ENCODE measurements at regions not wholly inside any gene's neighbourhood (a gene's known extent, or its start where the extent isn't known, plus 50 kb on each side); places are given as distances from the start of the nearest gene placed in this dataset.

DNA sequence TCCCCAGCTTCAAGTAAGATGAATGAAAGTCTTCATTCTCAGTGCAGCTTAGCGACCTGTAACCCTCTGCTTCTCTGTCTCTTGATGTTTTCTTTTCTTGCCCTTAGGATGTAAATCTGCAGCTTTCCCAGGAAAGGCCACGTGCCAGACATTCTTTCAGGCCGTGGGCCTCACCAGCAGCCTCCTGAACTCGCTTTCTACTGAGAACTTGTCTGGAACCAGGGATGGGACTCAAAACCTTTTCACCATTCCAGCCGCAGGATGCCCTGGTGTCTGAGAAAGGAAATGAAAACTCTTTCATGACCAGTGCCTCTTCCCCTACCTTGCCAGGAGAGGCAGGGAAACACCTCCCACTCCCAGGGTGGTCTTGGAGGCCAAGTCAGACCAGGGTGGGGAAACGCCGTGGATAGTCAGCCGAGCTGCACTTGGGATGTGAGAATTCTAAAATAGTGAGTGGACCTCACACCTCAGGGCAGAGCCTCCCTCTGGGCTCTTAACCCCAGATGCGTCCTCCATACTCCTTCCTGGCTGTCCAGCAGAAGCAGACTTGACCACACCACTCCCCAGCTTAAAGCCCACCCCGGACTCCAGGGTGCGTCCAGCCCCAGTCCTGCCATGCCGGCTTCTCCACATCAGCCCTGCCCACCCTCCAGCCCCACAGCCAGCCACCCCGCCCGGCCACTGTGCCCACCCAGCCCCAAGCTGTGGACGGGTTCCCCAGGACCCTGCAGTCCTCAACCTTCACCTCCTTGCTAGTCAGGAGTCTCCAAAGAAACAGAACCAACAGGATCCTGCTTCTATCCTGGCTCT is 115.5 kb downstream of the TWIST2 start:
- Histone ChIP-seq H3K36me3 (ENCODE audit: control insufficient read depth in 1 of 2, insufficient read depth in 2 of 2, low read length in 2 of 2) (no peaks in the 10 kb centered on the region), H3K27me3 (ENCODE audit: low read depth, low read length) (no peaks in the 10 kb centered on the region), H3K27ac (ENCODE audit: low read length) (no peak overlapping the region), H3K4me3 (ENCODE audit: low read depth in 1 of 2, low read length in 2 of 2) (no peak overlapping the region), H3K4me1 (ENCODE audit: control insufficient read depth in 1 of 2, insufficient read depth in 2 of 2, low read length in 2 of 2) (no peaks in the 10 kb centered on the region), H3K9me3 (ENCODE audit: control insufficient read depth in 1 of 2, low read length in 2 of 2) (peaks cover 0 to 2% of the 10 kb centered on the region in 2 donors)

DNA sequence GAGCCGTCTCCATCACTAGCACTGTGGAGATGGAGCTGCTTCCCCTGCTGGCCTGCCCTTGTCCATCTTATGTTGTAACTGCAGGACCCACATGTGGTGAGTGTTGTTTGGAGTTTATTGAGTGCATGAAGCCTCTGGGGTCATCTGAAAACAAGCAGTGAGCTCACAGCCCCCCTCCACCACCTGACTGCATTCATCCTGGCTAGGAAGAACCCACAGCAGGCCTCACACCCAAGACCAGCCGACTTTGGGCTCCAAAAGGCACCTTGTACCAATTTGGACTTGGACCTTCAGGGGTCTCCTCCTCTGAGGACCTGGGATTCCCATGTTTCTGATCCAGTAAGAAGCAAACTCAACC is 116.1 kb downstream of the TWIST2 start:
- Histone ChIP-seq H3K4me1 (ENCODE audit: control insufficient read depth in 1 of 2, insufficient read depth in 2 of 2, low read length in 2 of 2) (no peaks in the 10 kb centered on the region), H3K27me3 (ENCODE audit: low read depth, low read length) (no peaks in the 10 kb centered on the region), H3K9me3 (ENCODE audit: control insufficient read depth in 1 of 2, low read length in 2 of 2) (peaks cover 0 to 2% of the 10 kb centered on the region in 2 donors), H3K4me3 (ENCODE audit: low read depth in 1 of 2, low read length in 2 of 2) (no peak overlapping the region), H3K27ac (ENCODE audit: low read length) (no peak overlapping the region), H3K36me3 (ENCODE audit: control insufficient read depth in 1 of 2, insufficient read depth in 2 of 2, low read length in 2 of 2) (no peaks in the 10 kb centered on the region)

DNA sequence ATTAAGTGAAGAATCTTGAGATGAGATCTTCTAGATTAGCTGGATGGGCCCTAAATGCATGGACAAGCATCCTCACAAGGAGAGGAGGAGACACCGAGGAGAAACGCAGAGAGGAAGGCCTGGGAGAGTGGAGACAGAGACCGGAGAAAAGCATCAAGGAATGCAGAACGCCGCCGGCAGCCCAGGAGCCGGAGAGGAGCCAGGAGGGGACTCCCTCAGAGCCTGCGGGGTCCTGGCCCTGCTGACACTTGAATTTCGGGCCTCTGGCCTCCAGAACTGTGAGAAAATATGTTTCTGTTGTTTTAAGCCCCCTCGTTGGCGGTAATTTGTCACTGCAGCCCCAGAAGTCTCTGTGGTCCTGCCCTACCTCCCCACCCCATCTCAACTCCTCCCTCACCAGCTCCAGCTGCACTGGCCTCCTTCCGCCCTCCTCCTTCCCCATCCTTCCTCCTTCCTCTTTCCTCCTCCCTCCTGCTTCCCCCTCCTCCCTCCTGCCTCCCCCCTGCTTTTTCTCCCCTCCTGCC is 116.7 kb downstream of the TWIST2 start:
- no peak overlapping the region for H3K4me3 ChIP-seq (ENCODE audit: low read depth in 1 of 2, low read length in 2 of 2)
- no peaks in the 10 kb centered on the region for H3K4me1 ChIP-seq (ENCODE audit: control insufficient read depth in 1 of 2, insufficient read depth in 2 of 2, low read length in 2 of 2)
- H3K9me3 ChIP-seq (ENCODE audit: control insufficient read depth in 1 of 2, low read length in 2 of 2), result peaks cover 0 to 2% of the 10 kb centered on the region in 2 donors
- no peak overlapping the region for H3K27ac ChIP-seq (ENCODE audit: low read length)
- H3K27me3 ChIP-seq (ENCODE audit: low read depth, low read length), result no peaks in the 10 kb centered on the region
- H3K36me3 ChIP-seq (ENCODE audit: control insufficient read depth in 1 of 2, insufficient read depth in 2 of 2, low read length in 2 of 2), result no peaks in the 10 kb centered on the region

DNA sequence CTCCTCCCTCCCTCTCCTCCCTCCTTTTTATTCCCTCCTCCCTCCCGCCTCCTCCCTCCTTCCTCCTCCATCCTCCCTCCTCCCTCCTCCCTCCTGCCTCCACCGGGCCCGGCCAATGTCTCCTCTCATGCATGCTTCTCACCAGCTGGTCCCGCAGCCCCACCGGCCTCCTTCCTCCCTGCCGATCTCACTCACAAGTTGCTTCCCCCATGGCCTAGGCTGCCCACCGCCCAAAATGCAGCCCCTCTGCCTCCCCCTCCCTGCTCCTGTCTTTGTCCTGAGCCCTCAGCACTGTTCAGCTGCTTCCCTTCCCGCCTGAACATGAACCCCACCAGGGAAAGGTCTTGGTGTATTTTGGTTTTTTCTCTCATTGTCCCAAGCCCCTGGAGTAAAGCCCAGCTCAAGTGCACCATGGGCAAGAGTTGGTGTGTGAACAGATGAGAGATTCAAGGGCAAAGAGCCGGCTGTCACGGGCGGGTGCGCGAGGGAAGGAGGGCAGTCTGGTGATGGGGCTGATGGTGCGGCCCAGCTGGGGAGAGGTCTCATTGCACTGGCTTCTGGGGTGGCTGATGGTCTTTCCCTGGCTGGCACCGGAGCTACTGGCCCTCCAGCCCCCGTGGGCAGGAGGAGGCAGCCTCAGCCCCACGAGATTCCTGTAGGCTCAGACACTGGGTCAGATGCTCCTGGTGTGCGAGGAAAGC is 117.6 kb downstream of the TWIST2 start:
- H3K4me3 ChIP-seq (ENCODE audit: low read depth in 1 of 2, low read length in 2 of 2), result no peak overlapping the region
- H3K27ac ChIP-seq (ENCODE audit: low read length), result no peak overlapping the region
- H3K36me3 ChIP-seq (ENCODE audit: control insufficient read depth in 1 of 2, insufficient read depth in 2 of 2, low read length in 2 of 2), result no peaks in the 10 kb centered on the region
- no peaks in the 10 kb centered on the region for H3K4me1 ChIP-seq (ENCODE audit: control insufficient read depth in 1 of 2, insufficient read depth in 2 of 2, low read length in 2 of 2)
- peaks cover 0 to under 1% of the 10 kb centered on the region in 2 donors for H3K9me3 ChIP-seq (ENCODE audit: control insufficient read depth in 1 of 2, low read length in 2 of 2)
- H3K27me3 ChIP-seq (ENCODE audit: low read depth, low read length), result no peaks in the 10 kb centered on the region

DNA sequence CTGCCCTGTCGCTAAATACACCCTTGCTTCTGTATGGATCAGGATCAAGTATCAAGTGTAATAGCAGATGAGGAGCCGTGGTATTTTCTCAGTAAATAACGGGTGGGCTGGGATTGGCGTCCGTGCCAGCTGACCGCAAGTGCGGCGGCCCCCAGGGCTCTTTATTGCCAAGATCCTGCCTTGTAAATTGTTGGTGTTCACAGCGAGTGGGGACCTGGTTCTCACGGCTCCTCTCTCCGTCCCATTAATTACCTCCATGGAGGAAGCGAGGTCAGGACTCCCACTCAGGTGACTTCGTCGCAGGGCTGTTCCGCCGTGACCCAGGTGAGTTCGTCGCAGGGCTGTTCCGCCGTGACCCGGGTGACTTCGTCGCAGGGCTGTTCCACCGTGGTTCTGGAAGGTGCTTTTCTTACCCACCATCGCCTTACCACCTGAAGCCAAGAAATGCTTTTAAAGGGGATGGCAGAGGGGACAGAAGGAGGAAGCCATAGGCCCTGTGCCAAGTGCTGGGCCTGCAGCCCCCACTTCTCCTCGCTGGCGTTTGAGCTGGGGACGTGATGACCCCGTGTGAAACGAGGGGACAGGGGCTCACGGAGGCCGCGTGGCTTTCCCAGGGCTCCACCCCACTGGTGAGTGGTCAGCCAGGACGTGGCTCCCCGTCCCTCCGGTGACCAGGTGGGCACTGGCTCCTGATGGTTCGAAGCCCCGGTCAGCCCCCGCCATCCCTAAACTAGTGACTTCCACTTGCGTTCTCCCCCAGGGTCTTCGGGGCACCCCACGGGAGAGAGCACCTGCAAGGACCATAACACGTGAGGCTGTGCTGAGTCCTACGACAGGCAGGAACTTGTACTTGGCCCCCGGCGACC is 118.4 kb downstream of the TWIST2 start:
- Histone ChIP-seq H3K27ac (ENCODE audit: low read length) (no peak overlapping the region), H3K4me1 (ENCODE audit: control insufficient read depth in 1 of 2, insufficient read depth in 2 of 2, low read length in 2 of 2) (no peaks in the 10 kb centered on the region), H3K27me3 (ENCODE audit: low read depth, low read length) (no peaks in the 10 kb centered on the region), H3K4me3 (ENCODE audit: low read depth in 1 of 2, low read length in 2 of 2) (no peak overlapping the region), H3K9me3 (ENCODE audit: control insufficient read depth in 1 of 2, low read length in 2 of 2) (no peaks in the 10 kb centered on the region), H3K36me3 (ENCODE audit: control insufficient read depth in 1 of 2, insufficient read depth in 2 of 2, low read length in 2 of 2) (no peaks in the 10 kb centered on the region)

DNA sequence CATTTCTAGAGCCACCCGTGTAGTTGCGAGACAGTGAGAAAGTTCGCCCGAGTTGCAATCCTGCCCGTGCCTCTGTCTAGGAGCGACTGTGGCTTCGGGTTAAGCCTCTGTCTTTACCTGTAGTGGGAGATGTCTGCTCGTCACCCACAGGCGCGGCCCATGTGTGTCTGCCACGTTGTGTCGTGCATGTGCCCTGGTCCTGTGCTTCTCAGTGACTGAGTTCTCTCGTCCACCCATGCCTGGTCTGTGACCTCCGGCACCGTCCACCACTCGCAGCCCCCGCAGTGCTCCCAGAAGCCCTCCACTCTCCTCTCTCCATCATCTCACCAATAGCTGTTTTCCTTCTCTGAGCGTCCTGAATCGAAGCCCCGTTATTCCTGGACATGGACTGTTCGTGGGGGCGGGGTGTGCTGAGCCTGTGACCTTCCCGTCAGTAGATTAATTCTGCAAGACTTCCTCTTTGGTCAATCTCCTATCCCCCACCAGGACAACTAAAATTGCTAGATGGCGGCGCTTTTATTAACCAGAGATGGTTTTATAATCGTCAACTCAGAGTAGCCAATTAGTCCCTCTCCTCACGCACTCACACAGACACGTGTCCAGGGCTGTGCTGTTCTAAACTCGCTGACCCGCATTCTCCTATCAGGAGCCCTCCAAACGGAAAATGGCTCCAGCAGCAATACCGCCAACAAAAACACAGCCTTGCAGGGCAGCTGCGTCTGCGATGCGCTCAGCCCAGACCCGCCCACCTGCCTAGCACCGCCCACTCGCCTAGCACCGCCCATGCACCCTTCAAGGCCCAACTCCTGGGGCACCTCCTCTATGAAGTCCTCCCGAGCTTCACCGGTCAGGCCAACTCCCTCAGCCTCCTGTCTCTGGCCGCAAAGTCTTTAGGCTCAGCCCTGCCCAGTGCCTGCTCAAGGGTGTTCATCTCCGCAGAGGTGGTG is 119.4 kb downstream of the TWIST2 start:
- Histone ChIP-seq H3K27me3 (ENCODE audit: low read depth, low read length) (no peaks in the 10 kb centered on the region), H3K4me1 (ENCODE audit: control insufficient read depth in 1 of 2, insufficient read depth in 2 of 2, low read length in 2 of 2) (no peaks in the 10 kb centered on the region), H3K27ac (ENCODE audit: low read length) (no peak overlapping the region), H3K4me3 (ENCODE audit: low read depth in 1 of 2, low read length in 2 of 2) (no peak overlapping the region), H3K9me3 (ENCODE audit: control insufficient read depth in 1 of 2, low read length in 2 of 2) (no peaks in the 10 kb centered on the region), H3K36me3 (ENCODE audit: control insufficient read depth in 1 of 2, insufficient read depth in 2 of 2, low read length in 2 of 2) (no peaks in the 10 kb centered on the region)

DNA sequence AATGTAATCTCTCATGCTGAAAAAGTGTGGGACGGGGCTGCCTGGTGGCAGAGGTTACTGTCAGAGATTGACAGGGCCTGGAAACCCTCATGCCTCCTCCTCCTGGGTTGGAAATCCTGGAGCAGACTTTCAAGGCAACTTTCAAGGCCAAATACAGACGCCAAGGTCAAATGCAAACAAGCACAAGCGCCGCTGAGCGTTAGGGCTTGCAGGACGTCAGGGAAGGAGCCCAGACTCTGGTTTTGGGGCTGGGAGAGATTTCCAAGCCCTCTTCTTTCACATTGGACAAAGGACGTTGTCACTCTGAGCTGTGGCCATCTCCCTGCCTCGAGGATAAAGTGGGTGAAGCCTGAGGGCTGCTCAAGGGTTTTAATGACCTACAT is 120.1 kb downstream of the TWIST2 start:
- Histone ChIP-seq H3K4me1 (ENCODE audit: control insufficient read depth in 1 of 2, insufficient read depth in 2 of 2, low read length in 2 of 2) (no peaks in the 10 kb centered on the region), H3K9me3 (ENCODE audit: control insufficient read depth in 1 of 2, low read length in 2 of 2) (no peaks in the 10 kb centered on the region), H3K27me3 (ENCODE audit: low read depth, low read length) (no peaks in the 10 kb centered on the region), H3K4me3 (ENCODE audit: low read depth in 1 of 2, low read length in 2 of 2) (no peak overlapping the region), H3K27ac (ENCODE audit: low read length) (no peak overlapping the region), H3K36me3 (ENCODE audit: control insufficient read depth in 1 of 2, insufficient read depth in 2 of 2, low read length in 2 of 2) (no peaks in the 10 kb centered on the region)

DNA sequence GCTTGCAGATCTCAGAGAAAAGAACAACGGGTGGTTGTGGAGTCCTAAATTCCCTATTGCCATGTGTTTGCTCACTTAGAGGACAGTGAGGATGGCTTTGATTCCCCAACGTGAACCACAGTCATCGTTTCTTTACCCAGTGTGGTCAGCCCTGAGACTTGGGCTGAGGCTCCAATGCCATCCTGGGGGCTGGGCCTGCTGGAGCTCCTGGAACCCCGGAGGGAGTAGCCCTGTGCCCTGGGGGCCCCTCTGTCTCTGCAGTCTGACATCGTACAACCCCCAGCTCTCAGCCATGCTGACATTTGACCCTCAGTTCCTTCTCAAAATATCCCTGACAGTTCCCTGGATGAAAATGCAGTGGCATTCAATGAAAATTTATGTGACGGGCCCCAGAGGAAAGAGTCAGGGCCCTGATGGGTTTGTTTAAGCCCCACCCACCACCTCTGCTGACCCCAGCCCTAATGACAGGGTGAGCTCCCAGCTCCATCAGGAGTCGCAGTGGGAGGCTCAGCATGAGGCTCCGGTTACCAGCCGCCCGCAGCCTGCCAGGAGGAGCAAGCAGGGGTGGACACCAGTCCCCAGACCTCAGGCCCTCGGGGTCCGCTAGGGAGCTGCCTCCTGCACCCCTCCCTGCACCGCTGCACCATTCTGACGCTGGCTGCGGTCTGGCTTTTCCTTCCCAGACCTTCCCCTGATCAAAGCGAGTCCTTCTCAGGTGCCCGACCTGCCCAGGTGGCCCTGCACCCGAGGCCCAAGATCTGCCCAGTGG is 120.9 kb downstream of the TWIST2 start:
- Histone ChIP-seq H3K4me3 (ENCODE audit: low read depth in 1 of 2, low read length in 2 of 2) (no peak overlapping the region), H3K9me3 (ENCODE audit: control insufficient read depth in 1 of 2, low read length in 2 of 2) (no peaks in the 10 kb centered on the region), H3K27me3 (ENCODE audit: low read depth, low read length) (no peaks in the 10 kb centered on the region), H3K27ac (ENCODE audit: low read length) (no peak overlapping the region), H3K4me1 (ENCODE audit: control insufficient read depth in 1 of 2, insufficient read depth in 2 of 2, low read length in 2 of 2) (peaks cover 0 to 8% of the 10 kb centered on the region in 2 donors), H3K36me3 (ENCODE audit: control insufficient read depth in 1 of 2, insufficient read depth in 2 of 2, low read length in 2 of 2) (no peaks in the 10 kb centered on the region)

DNA sequence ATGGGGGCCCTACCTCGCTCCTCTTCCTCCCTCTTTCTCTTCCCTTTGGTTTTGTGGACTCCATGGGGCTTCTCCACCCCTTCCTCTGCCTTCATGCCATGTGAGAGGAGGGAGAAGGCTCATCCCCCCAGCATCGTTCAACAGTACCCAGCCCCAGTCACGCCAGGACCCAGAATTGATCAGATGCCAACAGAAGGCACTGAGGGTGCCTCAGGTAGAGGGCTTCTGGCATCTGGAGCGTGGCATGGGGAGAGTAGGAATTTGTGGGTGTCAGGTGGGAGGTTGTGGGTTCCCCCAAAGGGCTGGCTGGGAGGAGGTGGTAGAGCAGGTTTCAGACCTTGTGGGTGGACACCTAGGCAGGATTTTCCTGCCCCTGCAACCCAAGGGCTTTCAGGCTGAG is 122.0 kb downstream of the TWIST2 start:
- Histone ChIP-seq H3K9me3 (ENCODE audit: control insufficient read depth in 1 of 2, low read length in 2 of 2) (no peaks in the 10 kb centered on the region), H3K4me3 (ENCODE audit: low read depth in 1 of 2, low read length in 2 of 2) (no peak overlapping the region), H3K4me1 (ENCODE audit: control insufficient read depth in 1 of 2, insufficient read depth in 2 of 2, low read length in 2 of 2) (peaks cover 7 to 18% of the 10 kb centered on the region in 2 donors), H3K27me3 (ENCODE audit: low read depth, low read length) (no peaks in the 10 kb centered on the region), H3K36me3 (ENCODE audit: control insufficient read depth in 1 of 2, insufficient read depth in 2 of 2, low read length in 2 of 2) (no peaks in the 10 kb centered on the region), H3K27ac (ENCODE audit: low read length) (no peak overlapping the region)

DNA sequence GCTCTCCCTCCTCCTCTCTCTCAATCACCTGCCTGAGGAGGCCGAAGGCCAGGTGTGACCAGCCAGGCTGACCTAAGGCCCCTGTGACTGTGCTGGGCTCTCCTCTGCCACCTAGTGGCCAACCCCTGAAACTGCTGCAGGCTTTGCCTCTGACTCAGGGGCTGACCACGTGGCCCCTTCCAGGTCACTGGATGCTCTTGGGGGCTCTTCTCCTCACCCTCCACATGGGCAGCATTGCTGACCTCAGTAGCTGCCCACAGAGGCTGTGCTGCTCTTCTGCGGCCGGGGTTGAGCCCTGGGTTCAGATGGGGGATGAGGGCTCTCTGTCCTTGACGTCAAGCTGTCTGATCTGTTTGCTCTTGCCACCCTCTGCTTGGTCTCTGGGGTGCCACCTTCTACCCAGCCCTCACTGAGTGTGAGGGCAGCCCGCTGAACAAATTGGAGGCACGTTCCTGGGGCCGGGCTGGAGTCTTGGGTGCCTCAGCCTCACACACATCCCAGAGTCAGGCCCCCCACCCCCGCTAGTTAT is 122.7 kb downstream of the TWIST2 start:
- peaks cover 10 to 21% of the 10 kb centered on the region in 2 donors for H3K4me1 ChIP-seq (ENCODE audit: control insufficient read depth in 1 of 2, insufficient read depth in 2 of 2, low read length in 2 of 2)
- no peaks in the 10 kb centered on the region for H3K9me3 ChIP-seq (ENCODE audit: control insufficient read depth in 1 of 2, low read length in 2 of 2)
- no peaks in the 10 kb centered on the region for H3K27me3 ChIP-seq (ENCODE audit: low read depth, low read length)
- H3K4me3 ChIP-seq (ENCODE audit: low read depth in 1 of 2, low read length in 2 of 2), result no peak overlapping the region
- no peaks in the 10 kb centered on the region for H3K36me3 ChIP-seq (ENCODE audit: control insufficient read depth in 1 of 2, insufficient read depth in 2 of 2, low read length in 2 of 2)
- no peak overlapping the region for H3K27ac ChIP-seq (ENCODE audit: low read length)
